ENCODE measurements at regions not wholly inside any gene's neighbourhood (a gene's known extent, or its start where the extent isn't known, plus 50 kb on each side); places are given as distances from the start of the nearest gene placed in this dataset.

DNA sequence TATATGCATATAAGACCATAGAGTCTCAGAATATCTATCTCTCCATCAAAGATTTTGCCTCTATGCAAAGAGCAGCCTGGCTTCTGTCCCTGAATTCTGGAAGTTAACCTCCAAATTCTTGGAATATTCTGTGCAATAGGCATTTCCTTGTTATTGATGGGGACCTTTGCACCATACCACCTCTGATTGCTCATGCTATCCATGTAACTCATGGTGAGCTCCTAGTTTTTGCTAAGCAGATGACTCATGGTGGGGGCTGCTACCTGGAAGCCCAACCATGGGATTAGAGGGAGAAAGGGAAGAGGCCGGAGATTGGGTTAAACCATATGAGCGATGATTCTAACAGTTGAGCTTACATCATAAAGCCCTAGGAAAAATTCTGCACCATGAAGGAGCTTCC is 310.2 kb upstream of the FIGN start:
- intact Hi-C loops (cut with DNase I) = no loop called here
- no peaks in the 10 kb centered on the region for H3K4me1 ChIP-seq (replicated peaks)
- no peak for TF ChIP-seq POLR2AphosphoS5 (IDR thresholded peaks at IDR 0.05)
- TF ChIP-seq, protein P1, sequence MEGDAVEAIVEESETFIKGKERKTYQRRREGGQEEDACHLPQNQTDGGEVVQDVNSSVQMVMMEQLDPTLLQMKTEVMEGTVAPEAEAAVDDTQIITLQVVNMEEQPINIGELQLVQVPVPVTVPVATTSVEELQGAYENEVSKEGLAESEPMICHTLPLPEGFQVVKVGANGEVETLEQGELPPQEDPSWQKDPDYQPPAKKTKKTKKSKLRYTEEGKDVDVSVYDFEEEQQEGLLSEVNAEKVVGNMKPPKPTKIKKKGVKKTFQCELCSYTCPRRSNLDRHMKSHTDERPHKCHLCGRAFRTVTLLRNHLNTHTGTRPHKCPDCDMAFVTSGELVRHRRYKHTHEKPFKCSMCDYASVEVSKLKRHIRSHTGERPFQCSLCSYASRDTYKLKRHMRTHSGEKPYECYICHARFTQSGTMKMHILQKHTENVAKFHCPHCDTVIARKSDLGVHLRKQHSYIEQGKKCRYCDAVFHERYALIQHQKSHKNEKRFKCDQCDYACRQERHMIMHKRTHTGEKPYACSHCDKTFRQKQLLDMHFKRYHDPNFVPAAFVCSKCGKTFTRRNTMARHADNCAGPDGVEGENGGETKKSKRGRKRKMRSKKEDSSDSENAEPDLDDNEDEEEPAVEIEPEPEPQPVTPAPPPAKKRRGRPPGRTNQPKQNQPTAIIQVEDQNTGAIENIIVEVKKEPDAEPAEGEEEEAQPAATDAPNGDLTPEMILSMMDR (IDR thresholded peaks at IDR 0.05) = no peak
- no peak for TF ChIP-seq POLR2A (IDR thresholded peaks at IDR 0.05)
- H3K36me3 ChIP-seq = no peaks in the 10 kb centered on the region
- no peak overlapping the region for H3K27ac ChIP-seq
- no peak overlapping the region for H3K4me3 ChIP-seq
- no peak for DNase-seq (ENCODE audit: low spot score)
- WGBS = 92% methylated on average over 2 of the region's 2 CpGs
- H3K9me3 ChIP-seq = no peaks in the 10 kb centered on the region
- H3K27me3 ChIP-seq (replicated peaks; ENCODE audit: insufficient read depth) = no peaks in the 10 kb centered on the region

DNA sequence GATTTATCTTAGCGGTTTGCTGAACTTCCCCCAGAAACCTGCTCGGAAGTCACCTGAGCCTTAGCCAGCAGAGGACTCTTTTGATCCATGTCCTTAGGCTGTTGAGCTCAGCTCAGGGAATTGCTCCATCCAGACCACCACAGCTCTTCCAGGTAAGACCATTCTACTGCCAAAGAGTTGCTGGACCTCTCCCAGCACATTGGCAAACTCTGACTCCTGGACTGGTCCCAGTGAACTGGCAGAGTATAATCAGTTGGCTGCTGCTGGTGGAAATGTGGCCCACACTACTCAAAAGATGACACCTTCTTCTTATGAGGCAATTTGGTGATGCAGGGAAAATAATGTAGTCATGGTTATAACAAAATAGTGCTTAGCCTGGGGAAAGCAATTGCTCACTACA is 308.8 kb upstream of the FIGN start:
- WGBS = 47% methylated on average over 2 of the region's 2 CpGs
- no peak overlapping the region for H3K4me3 ChIP-seq

DNA sequence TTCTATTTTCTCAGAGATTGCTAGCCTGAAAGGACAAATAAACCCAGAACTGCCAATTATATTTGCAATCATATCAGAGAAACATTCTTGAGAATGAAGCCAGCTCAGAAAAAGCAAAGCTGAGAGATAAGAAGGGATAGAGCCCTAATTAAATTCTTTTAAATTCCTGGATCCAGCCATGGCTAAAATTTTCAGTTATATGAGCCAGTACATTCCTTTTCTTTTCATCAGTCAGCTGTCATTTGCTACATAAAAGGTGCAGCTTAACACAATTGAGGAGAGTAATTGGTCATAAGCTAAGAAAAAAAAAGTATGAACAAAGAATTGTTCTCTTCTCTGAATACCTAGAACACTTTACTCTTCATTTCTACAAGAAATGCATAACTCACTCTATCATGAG is 303.5 kb upstream of the FIGN start:
- Histone ChIP-seq H3K9me3 (no peaks in the 10 kb centered on the region), H3K36me3 (no peaks in the 10 kb centered on the region), H3K27me3 (replicated peaks; ENCODE audit: insufficient read depth) (no peaks in the 10 kb centered on the region), H3K4me1 (replicated peaks) (no peaks in the 10 kb centered on the region), H3K4me3 (no peak overlapping the region), H3K27ac (no peak overlapping the region)
- TF ChIP-seq POLR2A (IDR thresholded peaks at IDR 0.05) (no peak), POLR2AphosphoS5 (IDR thresholded peaks at IDR 0.05) (no peak)
- TF ChIP-seq, protein P1 (IDR thresholded peaks at IDR 0.05) = no peak
- no peak for DNase-seq (ENCODE audit: low spot score)
- intact Hi-C loops (cut with DNase I) = no loop called here

More for the DNA sequence above, 308.8 kb upstream of the FIGN start:
- Histone ChIP-seq H3K27ac (no peak overlapping the region), H3K36me3 (no peaks in the 10 kb centered on the region), H3K9me3 (no peaks in the 10 kb centered on the region), H3K27me3 (replicated peaks; ENCODE audit: insufficient read depth) (no peaks in the 10 kb centered on the region), H3K4me1 (replicated peaks) (no peaks in the 10 kb centered on the region)
- intact Hi-C loops (cut with DNase I) = no loop called here
- no peak for DNase-seq (ENCODE audit: low spot score)
- TF ChIP-seq POLR2AphosphoS5 (IDR thresholded peaks at IDR 0.05) (no peak), POLR2A (IDR thresholded peaks at IDR 0.05) (no peak)
- TF ChIP-seq, protein P1 (IDR thresholded peaks at IDR 0.05) = no peak

DNA sequence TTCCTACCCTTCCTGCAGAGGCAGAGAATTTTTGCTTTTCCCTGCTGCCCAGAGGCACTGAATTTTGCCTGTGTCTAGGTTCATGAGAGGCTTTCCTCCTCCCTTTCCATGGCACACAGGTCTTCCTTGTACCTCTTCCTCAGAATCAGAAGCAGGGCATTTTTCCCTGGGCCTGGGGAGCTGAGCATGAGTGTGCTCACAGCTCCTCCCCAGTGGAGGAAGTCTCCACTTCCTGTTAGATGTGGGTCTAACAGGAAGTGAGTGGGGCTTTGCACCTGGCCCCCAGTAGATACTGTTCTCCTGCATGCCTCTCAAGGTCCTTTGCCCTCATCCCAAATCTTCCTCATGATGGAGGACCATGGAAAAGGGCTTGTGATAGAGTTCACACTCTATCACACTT is 297.2 kb upstream of the FIGN start:
- Histone ChIP-seq H3K27ac (no peak overlapping the region), H3K36me3 (no peaks in the 10 kb centered on the region), H3K4me1 (replicated peaks) (no peaks in the 10 kb centered on the region), H3K9me3 (no peaks in the 10 kb centered on the region), H3K27me3 (replicated peaks; ENCODE audit: insufficient read depth) (no peaks in the 10 kb centered on the region), H3K4me3 (no peak overlapping the region)
- TF ChIP-seq POLR2AphosphoS5 (IDR thresholded peaks at IDR 0.05) = no peak
- TF ChIP-seq, protein P1 (IDR thresholded peaks at IDR 0.05) = no peak
- no peak for TF ChIP-seq POLR2A (IDR thresholded peaks at IDR 0.05)
- no peak for DNase-seq (ENCODE audit: low spot score)
- intact Hi-C loops (cut with DNase I) = no loop called here

DNA sequence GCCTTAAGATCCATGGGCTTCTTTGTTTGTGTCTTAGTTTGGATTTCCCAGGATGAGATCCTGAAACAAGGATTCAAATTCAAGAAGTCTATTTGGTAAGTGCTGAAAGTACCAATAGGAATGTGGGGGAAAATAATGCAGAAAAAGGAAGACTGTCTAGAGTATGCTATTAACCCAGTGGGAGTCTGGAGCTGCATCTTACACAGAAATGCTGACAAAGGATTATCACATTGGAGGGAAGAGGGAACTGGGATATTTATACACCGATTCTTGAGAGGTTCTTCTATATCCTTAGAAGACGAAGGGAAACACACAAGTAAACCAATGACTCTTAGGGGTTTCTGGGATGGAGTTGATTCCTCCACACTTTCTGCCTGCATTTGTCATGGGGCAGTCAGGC is 294.8 kb upstream of the FIGN start:
- no peaks in the 10 kb centered on the region for H3K27me3 ChIP-seq (replicated peaks; ENCODE audit: insufficient read depth)
- 93% methylated on average over 2 of the region's 2 CpGs for WGBS
- H3K27ac ChIP-seq = no peak overlapping the region
- H3K4me1 ChIP-seq (replicated peaks) = no peaks in the 10 kb centered on the region
- no peaks in the 10 kb centered on the region for H3K9me3 ChIP-seq
- TF ChIP-seq, protein P1 (IDR thresholded peaks at IDR 0.05) = no peak
- TF ChIP-seq POLR2AphosphoS5 (IDR thresholded peaks at IDR 0.05) (no peak), POLR2A (IDR thresholded peaks at IDR 0.05) (no peak)
- intact Hi-C loops (cut with DNase I) = no loop called here
- H3K4me3 ChIP-seq = no peak overlapping the region
- no peak for DNase-seq (ENCODE audit: low spot score)
- H3K36me3 ChIP-seq = no peaks in the 10 kb centered on the region
